ENCODE measurements at regions not wholly inside any gene's neighbourhood (a gene's known extent, or its start where the extent isn't known, plus 50 kb on each side); places are given as distances from the start of the nearest gene placed in this dataset.

GRCh38 chr6:6780231-6780630 is 191.7 kb downstream of the LY86 start:
- DNase-seq (ENCODE audit: low spot score, unreplicated experiment), result no peak
- no peak for TF ChIP-seq CTCF (IDR thresholded peaks at IDR 0.05; ENCODE audit: unreplicated experiment)
- Mint-ChIP-seq H3K9me3 (ENCODE audit: low read depth) (peaks cover 5% of the 10 kb centered on the region), H3K4me3 (ENCODE audit: low read depth) (no peak overlapping the region), H3K27ac (no peak overlapping the region), H3K4me1 (ENCODE audit: low read depth) (no peaks in the 10 kb centered on the region), H3K36me3 (ENCODE audit: insufficient read depth) (no peaks in the 10 kb centered on the region), H3K27me3 (no peaks in the 10 kb centered on the region)

- peaks cover 5% of the 10 kb centered on the region for H3K9me3 Mint-ChIP-seq (ENCODE audit: low read depth)
- no peaks in the 10 kb centered on the region for H3K4me1 Mint-ChIP-seq (ENCODE audit: low read depth)
- H3K4me3 Mint-ChIP-seq (ENCODE audit: low read depth), result no peak overlapping the region
- no peaks in the 10 kb centered on the region for H3K36me3 Mint-ChIP-seq (ENCODE audit: insufficient read depth)
- no peaks in the 10 kb centered on the region for H3K27me3 Mint-ChIP-seq
- no peak for TF ChIP-seq CTCF (IDR thresholded peaks at IDR 0.05; ENCODE audit: unreplicated experiment)
- no peak overlapping the region for H3K27ac Mint-ChIP-seq
- DNase-seq (ENCODE audit: low spot score, unreplicated experiment), result no peak
Measured at GRCh38 chr6:6781172-6781872, 192.8 kb downstream of the LY86 start.

GRCh38 chr6:6781873-6782227 is 193.3 kb downstream of the LY86 start:
- Mint-ChIP-seq H3K27me3 (no peaks in the 10 kb centered on the region), H3K4me1 (ENCODE audit: low read depth) (no peaks in the 10 kb centered on the region), H3K36me3 (ENCODE audit: insufficient read depth) (no peaks in the 10 kb centered on the region), H3K4me3 (ENCODE audit: low read depth) (no peak overlapping the region), H3K9me3 (ENCODE audit: low read depth) (peaks cover 2% of the 10 kb centered on the region), H3K27ac (no peak overlapping the region)
- no peak for DNase-seq (ENCODE audit: low spot score, unreplicated experiment)
- TF ChIP-seq CTCF (IDR thresholded peaks at IDR 0.05; ENCODE audit: unreplicated experiment), result no peak

GRCh38 chr6:6783721-6784120 is 195.2 kb downstream of the LY86 start:
- Mint-ChIP-seq H3K36me3 (ENCODE audit: insufficient read depth) (no peaks in the 10 kb centered on the region), H3K27me3 (no peaks in the 10 kb centered on the region), H3K27ac (no peak overlapping the region), H3K9me3 (ENCODE audit: low read depth) (no peaks in the 10 kb centered on the region), H3K4me1 (ENCODE audit: low read depth) (no peaks in the 10 kb centered on the region), H3K4me3 (ENCODE audit: low read depth) (no peak overlapping the region)
- no peak for DNase-seq (ENCODE audit: low spot score, unreplicated experiment)
- TF ChIP-seq CTCF (IDR thresholded peaks at IDR 0.05; ENCODE audit: unreplicated experiment), result no peak

- Mint-ChIP-seq H3K36me3 (ENCODE audit: insufficient read depth) (no peaks in the 10 kb centered on the region), H3K4me1 (ENCODE audit: low read depth) (no peaks in the 10 kb centered on the region), H3K9me3 (ENCODE audit: low read depth) (no peaks in the 10 kb centered on the region), H3K27me3 (no peaks in the 10 kb centered on the region), H3K27ac (no peak overlapping the region), H3K4me3 (ENCODE audit: low read depth) (no peak overlapping the region)
- no peak for DNase-seq (ENCODE audit: low spot score, unreplicated experiment)
- TF ChIP-seq CTCF (IDR thresholded peaks at IDR 0.05; ENCODE audit: unreplicated experiment), result no peak
Measured at GRCh38 chr6:6784514-6785162, 196.1 kb downstream of the LY86 start.

Measured in progenitor cell of endocrine pancreas (in vitro differentiated cells).